Esophagus squamous epithelium (tissue), 4 donors: ENCODE measurements at regions not wholly inside any gene's neighbourhood (a gene's known extent, or its start where the extent isn't known, plus 50 kb on each side); places are given as distances from the start of the nearest gene placed in this dataset.

Source experiments
- CTCF ChIP-seq, 6 experiments: fragments of 450-650 bp in 4 of 6; fragments of 200-600 bp in 2 of 6; sonication (generic) in 2 of 6; IDR thresholded peaks; one replicate each; pipeline ENCODE4 v1.5.1; 2016 to 2019; ENCODE audit warnings: antibody characterized with exemption in 6 of 6, mild to moderate bottlenecking in 4 of 6, moderate library complexity in 4 of 6
- POLR2A ChIP-seq, 4 donors: fragments of 450-650 bp; IDR thresholded peaks; one replicate each; pipeline ENCODE4 v1.6.1; 2017; ENCODE audit warnings: antibody characterized with exemption in 4 of 4, mild to moderate bottlenecking in 4 of 4, moderate library complexity in 3 of 4

DNA sequence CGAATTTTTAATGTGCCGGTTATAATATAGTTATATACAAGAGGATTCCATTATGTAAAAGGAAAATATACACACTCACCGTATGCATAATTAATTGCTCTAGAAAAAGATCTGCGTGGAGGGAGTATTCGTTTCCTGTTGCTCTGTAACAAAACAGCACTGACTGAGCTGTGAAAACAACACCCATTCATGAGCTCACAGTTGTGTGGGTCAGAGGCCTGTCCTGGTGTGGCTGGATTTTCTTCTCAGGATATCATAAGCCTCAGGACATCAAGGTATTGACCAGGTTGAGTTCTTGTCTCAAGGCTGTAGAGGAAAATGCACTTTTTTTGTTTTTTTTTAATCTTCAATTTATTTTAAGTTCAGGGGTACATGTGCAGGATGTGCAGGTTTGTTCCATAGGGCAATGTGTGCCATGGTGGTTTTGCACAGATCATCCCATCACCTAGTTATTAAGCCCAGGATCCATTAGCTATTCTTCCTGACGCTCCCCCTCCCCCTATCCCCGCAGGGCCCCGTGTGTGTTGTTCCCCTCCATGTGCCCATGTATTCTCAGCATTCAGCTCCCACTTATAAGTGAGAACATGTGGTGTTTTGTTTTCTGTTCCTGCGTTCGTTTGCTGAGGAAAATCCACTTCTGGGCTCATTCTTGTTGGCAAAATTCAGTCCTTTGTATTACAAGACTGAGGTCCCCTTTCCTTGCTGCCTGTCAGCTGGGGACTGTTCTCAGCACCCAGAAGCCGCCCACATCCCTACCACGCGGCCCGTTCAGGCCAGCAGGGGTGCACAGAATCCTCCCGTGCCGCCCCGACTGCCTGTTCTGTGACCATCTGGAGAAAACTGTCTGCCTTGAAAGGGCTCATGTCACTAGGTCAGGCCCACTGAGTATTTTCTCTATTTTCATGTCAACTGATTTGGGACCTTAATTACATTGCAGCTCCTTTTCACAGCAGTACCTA, 87.4 kb upstream of the ERRFI1 start:
- no peak for TF ChIP-seq CTCF (IDR thresholded peaks at IDR 0.05)
- no peak for TF ChIP-seq POLR2A (IDR thresholded peaks at IDR 0.05)
